KMS-11 (cell line): ENCODE measurements at regions not wholly inside any gene's neighbourhood (a gene's known extent, or its start where the extent isn't known, plus 50 kb on each side); places are given as distances from the start of the nearest gene placed in this dataset.

Experiments
- H2AFZ ChIP-seq: fragments of 200-600 bp; sonication (generic); 2 replicates; pipeline ENCODE4 v1.6.1; 2016; ENCODE audit warnings: antibody characterized with exemption, mixed run types, low read depth
- H3K27ac ChIP-seq: fragments of 200-600 bp; sonication (generic); 2 replicates; pipeline ENCODE4 v1.6.1; 2016; ENCODE audit warnings: mild to moderate bottlenecking, mixed run types
- H3K27me3 ChIP-seq: fragments of 200-600 bp; sonication (generic); 2 replicates; pipeline ENCODE4 v1.6.1; 2017; ENCODE audit warnings: mild to moderate bottlenecking, low read depth, mixed run types, moderate library complexity; ENCODE audit not compliant: insufficient read depth
- H3K36me3 ChIP-seq: fragments of 200-600 bp; sonication (generic); 2 replicates; pipeline ENCODE4 v1.6.1; 2017; ENCODE audit warnings: mild to moderate bottlenecking, mixed run types; ENCODE audit not compliant: insufficient read depth
- H3K4me1 ChIP-seq: fragments of 200-600 bp; sonication (generic); 2 replicates; pipeline ENCODE4 v1.6.1; 2016; ENCODE audit warnings: mild to moderate bottlenecking, low read depth, mixed run types; ENCODE audit not compliant: poor library complexity, severe bottlenecking
- H3K4me2 ChIP-seq: fragments of 200-600 bp; sonication (generic); 2 replicates; pipeline ENCODE4 v1.7.0; 2016; ENCODE audit warnings: mild to moderate bottlenecking, mixed run types
- H3K4me3 ChIP-seq: fragments of 200-600 bp; sonication (generic); IDR thresholded peaks from 2 replicates; pipeline ENCODE4 v1.6.1; 2017; ENCODE audit warnings: low read depth, low read length, mixed read lengths; ENCODE audit not compliant: insufficient read depth
- H3K79me2 ChIP-seq: fragments of 200-600 bp; sonication (generic); 2 replicates; pipeline ENCODE4 v1.6.1; 2016; ENCODE audit warnings: low read depth, mixed run types; ENCODE audit not compliant: insufficient read depth
- H3K9ac ChIP-seq: fragments of 200-600 bp; sonication (generic); 2 replicates; pipeline ENCODE4 v1.6.1; 2016; ENCODE audit warnings: mild to moderate bottlenecking, mixed run types
- H4K20me1 ChIP-seq: fragments of 200-600 bp; sonication (generic); 2 replicates; pipeline ENCODE4 v1.6.1; 2016; ENCODE audit warnings: mild to moderate bottlenecking, mixed run types; ENCODE audit not compliant: insufficient read depth
- TF ChIP-seq, protein P1 (sequence below): fragments of 200-600 bp; sonication (generic); conservative IDR thresholded peaks from 2 replicates; pipeline ENCODE4 v1.6.1; 2017; ENCODE audit warnings: low read depth, mild to moderate bottlenecking, antibody characterized with exemption, low read length, moderate library complexity, mixed read lengths

DNA sequence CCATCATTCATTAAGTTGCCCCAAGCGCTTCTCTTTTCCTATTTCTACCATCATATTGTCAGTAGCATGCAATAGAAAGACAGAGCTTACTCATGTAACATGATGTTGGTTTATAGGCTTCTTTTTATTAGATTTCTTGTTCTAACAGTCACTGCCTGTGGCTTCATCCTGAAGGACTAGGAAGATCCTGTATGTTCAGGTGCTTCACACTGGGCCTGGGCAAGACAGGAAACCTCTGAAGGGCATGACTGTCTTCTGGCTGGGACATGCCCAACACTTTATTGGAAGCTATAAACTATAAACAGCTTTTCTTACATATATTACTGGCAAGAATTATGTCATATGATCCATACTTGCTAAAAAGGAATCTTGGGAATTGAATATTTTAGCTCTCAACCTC lies 258.4 kb upstream of the AKR1E2 start:
- Histone ChIP-seq H3K79me2 (no peaks in the 10 kb centered on the region), H3K36me3 (no peaks in the 10 kb centered on the region), H2AFZ (no peak overlapping the region), H3K4me3 (no peak overlapping the region), H3K27ac (no peak overlapping the region), H3K4me2 (no peak overlapping the region), H4K20me1 (no peaks in the 10 kb centered on the region), H3K9ac (no peak overlapping the region), H3K27me3 (no peaks in the 10 kb centered on the region), H3K4me1 (no peaks in the 10 kb centered on the region)
- TF ChIP-seq, protein P1, sequence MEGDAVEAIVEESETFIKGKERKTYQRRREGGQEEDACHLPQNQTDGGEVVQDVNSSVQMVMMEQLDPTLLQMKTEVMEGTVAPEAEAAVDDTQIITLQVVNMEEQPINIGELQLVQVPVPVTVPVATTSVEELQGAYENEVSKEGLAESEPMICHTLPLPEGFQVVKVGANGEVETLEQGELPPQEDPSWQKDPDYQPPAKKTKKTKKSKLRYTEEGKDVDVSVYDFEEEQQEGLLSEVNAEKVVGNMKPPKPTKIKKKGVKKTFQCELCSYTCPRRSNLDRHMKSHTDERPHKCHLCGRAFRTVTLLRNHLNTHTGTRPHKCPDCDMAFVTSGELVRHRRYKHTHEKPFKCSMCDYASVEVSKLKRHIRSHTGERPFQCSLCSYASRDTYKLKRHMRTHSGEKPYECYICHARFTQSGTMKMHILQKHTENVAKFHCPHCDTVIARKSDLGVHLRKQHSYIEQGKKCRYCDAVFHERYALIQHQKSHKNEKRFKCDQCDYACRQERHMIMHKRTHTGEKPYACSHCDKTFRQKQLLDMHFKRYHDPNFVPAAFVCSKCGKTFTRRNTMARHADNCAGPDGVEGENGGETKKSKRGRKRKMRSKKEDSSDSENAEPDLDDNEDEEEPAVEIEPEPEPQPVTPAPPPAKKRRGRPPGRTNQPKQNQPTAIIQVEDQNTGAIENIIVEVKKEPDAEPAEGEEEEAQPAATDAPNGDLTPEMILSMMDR, result no peak

DNA sequence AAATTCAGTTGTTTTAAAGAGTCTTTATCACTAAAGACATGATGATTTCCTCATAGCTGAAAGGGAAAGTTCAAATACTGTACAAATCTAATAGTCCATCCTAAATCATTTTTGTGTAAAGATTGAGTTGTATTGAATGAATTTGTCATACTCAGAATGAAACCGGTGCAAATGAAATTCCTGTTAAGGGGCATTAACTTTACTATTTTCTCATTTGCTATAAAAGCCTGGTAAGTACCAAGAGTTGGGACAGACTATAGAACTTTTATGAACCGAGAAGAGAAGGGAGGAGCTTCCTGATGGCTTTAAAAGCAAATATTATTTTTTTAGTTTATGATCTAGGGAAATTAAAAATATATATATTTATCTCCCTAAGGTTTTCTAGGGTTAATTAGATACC lies 260.0 kb upstream of the AKR1E2 start:
- Histone ChIP-seq H3K79me2 (no peaks in the 10 kb centered on the region), H3K4me3 (no peak overlapping the region), H3K4me2 (no peak overlapping the region), H3K4me1 (no peaks in the 10 kb centered on the region), H3K27ac (no peak overlapping the region), H3K9ac (no peak overlapping the region), H3K27me3 (no peaks in the 10 kb centered on the region), H3K36me3 (no peaks in the 10 kb centered on the region), H2AFZ (no peak overlapping the region), H4K20me1 (no peaks in the 10 kb centered on the region)
- TF ChIP-seq, protein P1, result no peak

DNA sequence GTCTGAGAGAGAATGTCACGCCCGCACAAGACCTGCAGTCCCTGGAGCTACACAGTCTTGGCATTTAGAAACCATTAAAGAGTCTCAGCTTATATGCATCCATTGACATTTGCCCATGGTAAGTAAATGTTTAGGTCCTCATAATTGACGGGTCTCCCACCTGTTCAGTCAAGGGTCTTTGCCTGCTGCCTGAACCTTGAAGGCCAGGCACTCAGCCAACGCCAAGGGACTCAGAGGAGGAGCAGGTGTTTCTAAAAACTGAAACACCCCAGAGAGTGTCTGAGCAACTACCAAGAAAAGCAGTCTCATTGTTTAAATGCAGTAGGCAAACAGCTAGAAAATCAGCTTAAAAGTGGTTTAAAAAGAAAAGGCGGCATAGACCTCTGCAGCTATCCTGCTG lies 264.7 kb upstream of the AKR1E2 start:
- H3K4me3 ChIP-seq, result no peak overlapping the region

DNA sequence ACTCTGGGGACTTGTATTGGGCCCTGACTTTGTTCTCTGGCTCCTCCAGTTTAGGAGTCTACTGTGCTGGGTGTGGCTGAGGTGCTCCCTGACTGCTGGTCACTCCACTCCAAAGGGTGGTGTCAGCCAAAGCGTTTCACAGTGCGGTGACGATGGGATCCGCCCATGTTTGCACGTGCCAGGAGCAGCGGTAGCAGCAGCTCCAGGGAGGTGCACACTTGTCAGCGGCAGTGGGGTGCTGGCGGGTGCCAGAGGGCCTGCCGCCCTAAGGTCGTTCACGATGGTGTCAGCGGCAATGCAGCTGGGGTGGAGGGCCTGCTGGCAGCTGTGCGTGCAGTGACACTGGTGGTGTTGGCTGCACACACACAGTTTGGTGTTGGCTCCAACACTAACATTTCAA lies 268.5 kb upstream of the AKR1E2 start:
- Histone ChIP-seq H4K20me1 (no peaks in the 10 kb centered on the region), H3K9ac (no peak overlapping the region), H2AFZ (no peak overlapping the region), H3K4me1 (no peaks in the 10 kb centered on the region), H3K27me3 (no peaks in the 10 kb centered on the region), H3K79me2 (no peaks in the 10 kb centered on the region), H3K36me3 (no peaks in the 10 kb centered on the region), H3K27ac (no peak overlapping the region), H3K4me2 (no peak overlapping the region), H3K4me3 (no peak overlapping the region)
- TF ChIP-seq, protein P1, result no peak

More for the DNA sequence above, 264.7 kb upstream of the AKR1E2 start:
- TF ChIP-seq, protein P1, result no peak
- Histone ChIP-seq H3K27ac (no peak overlapping the region), H2AFZ (no peak overlapping the region), H3K27me3 (no peaks in the 10 kb centered on the region), H3K9ac (no peak overlapping the region), H3K36me3 (no peaks in the 10 kb centered on the region), H3K4me1 (no peaks in the 10 kb centered on the region), H3K4me2 (no peak overlapping the region), H3K79me2 (no peaks in the 10 kb centered on the region), H4K20me1 (no peaks in the 10 kb centered on the region)
